K562 (cell line): ENCODE measurements at regions not wholly inside any gene's neighbourhood (a gene's known extent, or its start where the extent isn't known, plus 50 kb on each side); places are given as distances from the start of the nearest gene placed in this dataset.

Experiments used
- ATAC-seq: fragments of 200-7000 bp; cut with Tn5 transposase; 3 replicates; pipeline ENCODE4 v1.9.1; 2020; ENCODE audit warnings: moderate library complexity
- BruUV-seq: library from RNA; stranded (reverse); fragments of 400-500 nt; replicated peaks from 2 replicates; lab custom pipeline; 2021; lab: Mats Ljungman, UMichigan
- CTCF ChIA-PET: fragments of 300-600 bp; formaldehyde crosslinking; extraction: SDS; loops from one replicate; lab custom pipeline; 2021; ENCODE audit warnings: low intra/inter-chr PET ratio; lab: Yijun Ruan, JAX
- POLR2A ChIA-PET: fragments of 300-600, 350-650 bp; sonication (Branson Sonifier 250); formaldehyde crosslinking; extraction: SDS; loops from one replicate; lab custom pipeline; 2021; ENCODE audit warnings: antibody characterized with exemption, inconsistent platforms; lab: Yijun Ruan, JAX
- DNase-seq, 4 experiments: peaks; one replicate each; pipeline versions ENCODE4 v3.0.0 to v3.0.0-alpha.2; 2011 to 2018; ENCODE audit warnings: low spot score in 3 of 4, mixed read lengths in 3 of 4; ENCODE audit errors: extremely low read depth in 1 of 4
- FAIRE-seq: peaks from 2 replicates; lab custom pipeline; 2011; peaks lifted over from hg19 to GRCh38; lab: Jason Lieb, UNC
- H2AFZ ChIP-seq: 2 replicates; pipeline ENCODE4 v1.6.0; 2011; ENCODE audit warnings: low read depth, low read length, control low read depth, inconsistent platforms
- H3K27ac ChIP-seq: fragments of 200-600 bp; 3 replicates; pipeline ENCODE4 v1.8.0; 2011; ENCODE audit warnings: low read depth, mild to moderate bottlenecking, control low read depth, inconsistent platforms, low read length, moderate library complexity, mixed read lengths; ENCODE audit errors: extremely low read depth
- H3K27me3 ChIP-seq, 2 experiments: fragments of 300-600 bp in 1 of 2; 2 replicates in 1 of 2; 3 replicates in 1 of 2; pipeline versions ENCODE4 v1.6.0 to v1.8.0; 2011; ENCODE audit warnings: inconsistent platforms in 2 of 2, low read length in 2 of 2, mild to moderate bottlenecking in 1 of 2, mixed read lengths in 1 of 2, moderate library complexity in 1 of 2; ENCODE audit not compliant: control insufficient read depth in 2 of 2, insufficient read depth in 2 of 2
- H3K36me3 ChIP-seq: fragments of 300-600 bp; 3 replicates; pipeline ENCODE4 v1.8.0; 2011; ENCODE audit warnings: mild to moderate bottlenecking, low read length, inconsistent platforms; ENCODE audit not compliant: control insufficient read depth, insufficient read depth
- H3K4me1 ChIP-seq, 2 experiments: fragments of 200-600 bp in 1 of 2; replicated peaks in 1 of 2; 2 replicates in 1 of 2; 3 replicates in 1 of 2; pipeline versions ENCODE4 v1.5.1 to v1.8.0; 2011; ENCODE audit warnings: inconsistent platforms in 2 of 2, low read length in 2 of 2, mild to moderate bottlenecking in 1 of 2, mixed read lengths in 1 of 2, moderate library complexity in 1 of 2; ENCODE audit not compliant: control insufficient read depth in 2 of 2, insufficient read depth in 2 of 2
- H3K4me2 ChIP-seq: 2 replicates; pipeline ENCODE4 v1.6.1; 2011; ENCODE audit warnings: low read length, control low read depth, inconsistent platforms, mixed read lengths; ENCODE audit not compliant: insufficient read depth
- H3K4me3 ChIP-seq: fragments of 200-600 bp; sonication (generic), shearing (Covaris generic); 2 replicates; pipeline ENCODE4 v1.5.1; 2016; ENCODE audit warnings: control low read depth, inconsistent platforms
- H3K79me2 ChIP-seq: fragments of 200-600 bp; 3 replicates; pipeline ENCODE4 v1.8.0; 2011; ENCODE audit warnings: low read length, inconsistent platforms; ENCODE audit not compliant: control insufficient read depth, insufficient read depth
- H3K9ac ChIP-seq, 2 experiments: 2 replicates each; pipeline versions ENCODE4 v1.6.0 to v1.6.1; 2011; ENCODE audit warnings: low read depth in 2 of 2, low read length in 2 of 2, control low read depth in 1 of 2, inconsistent platforms in 1 of 2, mild to moderate bottlenecking in 1 of 2, mixed read lengths in 1 of 2; ENCODE audit not compliant: insufficient read depth in 1 of 2
- H3K9me1 ChIP-seq: one replicate; pipeline ENCODE4 v1.6.0; 2011; ENCODE audit warnings: inconsistent platforms, mild to moderate bottlenecking, low read length, moderate library complexity; ENCODE audit not compliant: control insufficient read depth, insufficient read depth
- H3K9me3 ChIP-seq: replicated peaks from 2 replicates; pipeline ENCODE4 v1.5.1; 2011; ENCODE audit warnings: low read depth, low read length, inconsistent platforms; ENCODE audit not compliant: control insufficient read depth, insufficient read depth
- H4K20me1 ChIP-seq: replicated peaks from 2 replicates; pipeline ENCODE4 v1.6.1; 2011; ENCODE audit warnings: low read length, inconsistent platforms, mixed read lengths; ENCODE audit not compliant: control insufficient read depth, insufficient read depth
- FOXA3 ChIP-seq, 2 experiments: fragments of 450-650 bp in 1 of 2; sonication (generic) in 1 of 2; formaldehyde crosslinking; IDR thresholded peaks in 1 of 2; conservative IDR thresholded peaks in 1 of 2; 2 replicates each; pipeline versions ENCODE4 v1.4.0 to v1.8.0; 2020 to 2022; ENCODE audit warnings: mild to moderate bottlenecking in 2 of 2, missing genetic modification reagents in 1 of 2
- TCF3 ChIP-seq: sonication (generic); formaldehyde crosslinking; IDR thresholded peaks from 2 replicates; pipeline ENCODE4 v1.4.0; 2020; ENCODE audit warnings: mild to moderate bottlenecking, missing genetic modification reagents
- ZBTB11 ChIP-seq, 3 experiments: fragments of 200-800 bp in 1 of 3; fragments of 250-450 bp in 1 of 3; fragments of 450-650 bp in 1 of 3; sonication (Bioruptor Pico) in 1 of 3; sonication (Bioruptor generic) in 1 of 3; formaldehyde crosslinking in 1 of 3; IDR thresholded peaks; 2 replicates each; pipeline versions ENCODE4 v1.6.1 to v1.8.0; 2016 to 2022; ENCODE audit warnings: mild to moderate bottlenecking in 2 of 3, missing genetic modification characterization in 2 of 3, missing compliant biosample characterization in 1 of 3, moderate library complexity in 1 of 3
- WGBS: fragments of 100-300 bp; shearing (Covaris generic); methylation state at CpG from one replicate; pipeline ENCODE4 v1.1.6; 2016; ENCODE audit warnings: low coverage, mixed read lengths; ENCODE audit not compliant: insufficient coverage; ENCODE audit errors: missing lambda C conversion rate; 5-methylcytosine and 5-hydroxymethylcytosine counted together
- in situ Hi-C: fragments of 300-500 bp; cut with MboI; formaldehyde crosslinking; loops from 4 replicates; pipeline ENCODE4 v1.15.0; 2018; ENCODE audit warnings: inconsistent platforms, mixed read lengths
- intact Hi-C: fragments of 100-400 bp; cut with micrococcal nuclease; formaldehyde crosslinking; loops from 2 replicates; pipeline ENCODE4 v1.14.2; 2022

- ChIA-PET POLR2A (no interaction called here), CTCF (no interaction called here)
- no peak overlapping the region for H3K4me2 ChIP-seq
- intact Hi-C loops = no loop called here
- DNase-seq = no peak
- H4K20me1 ChIP-seq = no peaks in the 10 kb centered on the region
- WGBS = 0% methylated on average over 13 of the region's 15 CpGs
- no peaks in the 10 kb centered on the region for H3K79me2 ChIP-seq
- in situ Hi-C loops = no loop called here
- no peaks in the 10 kb centered on the region for H3K36me3 ChIP-seq
- H3K27ac ChIP-seq = no peak overlapping the region
- no peak for ATAC-seq
- no peak overlapping the region for H2AFZ ChIP-seq
- peaks cover 2 to 57% of the 10 kb centered on the region in 2 experiments; a peak in 3 of 5 replicates for H3K27me3 ChIP-seq
- TF ChIP-seq ZBTB11 (CRISPR knock-in tag; IDR thresholded peaks at IDR 0.05) = no peak
- no peak for TF ChIP-seq TCF3 (CRISPR knock-in tag)
- no peak for TF ChIP-seq FOXA3 (CRISPR knock-in tag; conservative IDR thresholded peaks at IDR 0.05 in 1 of 2, IDR thresholded peaks at IDR 0.05 in 1 of 2)
- TF ChIP-seq, all 486 proteins: peak for 0
- H3K9me3 ChIP-seq = no peaks in the 10 kb centered on the region
- H3K9me1 ChIP-seq = no peaks in the 10 kb centered on the region
- no peak for FAIRE-seq
- H3K9ac ChIP-seq = no peak overlapping the region
- H3K4me1 ChIP-seq = no peaks in the 10 kb centered on the region
- BruUV-seq = no TSS peak
- H3K4me3 ChIP-seq = no peak overlapping the region
Measured at GRCh38 chr10:131762789-131763696, 137.8 kb upstream of the PPP2R2D start.
